T-helper 2 cell treated with Interferon-gamma antibody and Interleukin-4, amounts not matched to agents 5 μg/mL and 100 μg/mL, for 36 hours (primary cell): ENCODE measurements at regions not wholly inside any gene's neighbourhood (a gene's known extent, or its start where the extent isn't known, plus 50 kb on each side); places are given as distances from the start of the nearest gene placed in this dataset.

ENCODE experiments used
- DNase-seq: peaks from one replicate; pipeline ENCODE4 v3.0.0; 2021; ENCODE audit warnings: low spot score
- H3K27ac Mint-ChIP-seq: one replicate; pipeline ENCODE4 v1.8.0; 2021; ENCODE audit warnings: mild to moderate bottlenecking, mixed read lengths
- H3K27me3 Mint-ChIP-seq: one replicate; pipeline ENCODE4 v1.8.0; 2021; ENCODE audit warnings: low read depth, mixed read lengths
- H3K36me3 Mint-ChIP-seq: one replicate; pipeline ENCODE4 v1.8.0; 2021; ENCODE audit warnings: low read depth, mixed read lengths
- H3K4me1 Mint-ChIP-seq: one replicate; pipeline ENCODE4 v1.8.0; 2021; ENCODE audit warnings: low read depth, mixed read lengths
- H3K4me3 Mint-ChIP-seq: one replicate; pipeline ENCODE4 v1.8.0; 2022; ENCODE audit warnings: mild to moderate bottlenecking, moderate library complexity, mixed read lengths
- H3K9me3 Mint-ChIP-seq: one replicate; pipeline ENCODE4 v1.8.0; 2021; ENCODE audit warnings: mixed read lengths

GRCh38 chr13:34001389-34001788, 183.4 kb downstream of the RFC3 start:
- no peaks in the 10 kb centered on the region for H3K4me1 Mint-ChIP-seq
- no peaks in the 10 kb centered on the region for H3K27me3 Mint-ChIP-seq
- H3K36me3 Mint-ChIP-seq = no peaks in the 10 kb centered on the region
- H3K27ac Mint-ChIP-seq = no peak overlapping the region
- no peaks in the 10 kb centered on the region for H3K9me3 Mint-ChIP-seq
- no peak overlapping the region for H3K4me3 Mint-ChIP-seq
- no peak for DNase-seq

DNA sequence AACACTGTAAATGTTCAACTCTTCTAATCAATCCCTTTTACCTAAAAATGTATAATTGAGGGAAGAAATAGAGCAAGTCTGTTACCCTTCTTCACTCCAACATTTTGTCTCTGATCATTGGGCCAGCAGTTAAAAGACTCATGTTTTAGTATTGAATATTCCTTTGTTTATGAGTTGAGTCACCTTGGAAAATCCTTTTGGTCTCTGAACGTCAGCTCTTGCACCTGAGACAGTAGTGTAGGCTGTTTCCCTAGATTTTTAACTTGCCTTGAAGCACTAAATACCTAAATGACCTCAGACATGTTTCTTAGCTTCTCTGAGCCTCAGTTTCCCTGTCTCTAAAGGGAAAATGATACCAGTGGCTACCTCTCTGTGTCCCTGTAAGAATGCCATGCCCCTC, 184.2 kb downstream of the RFC3 start:
- H3K4me3 Mint-ChIP-seq = no peak overlapping the region
- H3K27me3 Mint-ChIP-seq = no peaks in the 10 kb centered on the region
- no peaks in the 10 kb centered on the region for H3K4me1 Mint-ChIP-seq
- no peaks in the 10 kb centered on the region for H3K36me3 Mint-ChIP-seq
- no peak for DNase-seq
- H3K9me3 Mint-ChIP-seq = no peaks in the 10 kb centered on the region
- no peak overlapping the region for H3K27ac Mint-ChIP-seq

GRCh38 chr13:34002924-34003323, 185.0 kb downstream of the RFC3 start:
- H3K4me3 Mint-ChIP-seq = no peak overlapping the region
- no peak for DNase-seq
- no peaks in the 10 kb centered on the region for H3K9me3 Mint-ChIP-seq
- no peak overlapping the region for H3K27ac Mint-ChIP-seq
- H3K27me3 Mint-ChIP-seq = no peaks in the 10 kb centered on the region
- H3K4me1 Mint-ChIP-seq = no peaks in the 10 kb centered on the region
- H3K36me3 Mint-ChIP-seq = no peaks in the 10 kb centered on the region

DNA sequence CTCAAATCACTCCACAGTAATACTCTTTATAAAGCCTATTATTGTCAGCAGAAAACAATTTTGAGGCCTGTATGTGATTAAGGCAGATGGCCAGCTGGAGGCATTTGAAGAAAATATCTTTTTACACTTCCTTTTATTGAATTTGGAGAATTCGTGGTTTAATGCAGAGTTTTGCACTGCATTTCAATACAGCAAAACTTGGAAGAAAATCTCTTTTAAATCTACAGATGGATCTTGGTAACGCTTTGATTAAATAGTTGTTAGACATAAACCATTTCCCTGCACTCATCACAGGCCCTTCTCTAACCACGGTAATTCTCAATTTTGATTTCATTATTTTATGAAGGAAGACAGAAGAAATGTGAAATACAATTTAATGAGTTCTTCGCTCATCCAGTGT, 185.7 kb downstream of the RFC3 start:
- no peak overlapping the region for H3K4me3 Mint-ChIP-seq
- H3K9me3 Mint-ChIP-seq = no peaks in the 10 kb centered on the region
- no peaks in the 10 kb centered on the region for H3K36me3 Mint-ChIP-seq
- H3K27ac Mint-ChIP-seq = no peak overlapping the region
- no peaks in the 10 kb centered on the region for H3K4me1 Mint-ChIP-seq
- no peak for DNase-seq
- no peaks in the 10 kb centered on the region for H3K27me3 Mint-ChIP-seq

- DNase-seq = no peak
- H3K4me1 Mint-ChIP-seq = no peaks in the 10 kb centered on the region
- H3K4me3 Mint-ChIP-seq = no peak overlapping the region
- H3K9me3 Mint-ChIP-seq = no peaks in the 10 kb centered on the region
- no peaks in the 10 kb centered on the region for H3K36me3 Mint-ChIP-seq
- no peaks in the 10 kb centered on the region for H3K27me3 Mint-ChIP-seq
- H3K27ac Mint-ChIP-seq = no peak overlapping the region
Observed at GRCh38 chr13:34004676-34005075, 186.7 kb downstream of the RFC3 start.

- no peaks in the 10 kb centered on the region for H3K36me3 Mint-ChIP-seq
- no peak overlapping the region for H3K4me3 Mint-ChIP-seq
- DNase-seq = no peak
- H3K4me1 Mint-ChIP-seq = no peaks in the 10 kb centered on the region
- no peak overlapping the region for H3K27ac Mint-ChIP-seq
- H3K27me3 Mint-ChIP-seq = no peaks in the 10 kb centered on the region
- H3K9me3 Mint-ChIP-seq = no peaks in the 10 kb centered on the region
Observed at GRCh38 chr13:34006011-34006410, 188.1 kb downstream of the RFC3 start.

GRCh38 chr13:34011552-34012085, 193.7 kb downstream of the RFC3 start:
- H3K27ac Mint-ChIP-seq = no peak overlapping the region
- H3K4me1 Mint-ChIP-seq = no peaks in the 10 kb centered on the region
- no peak for DNase-seq
- H3K27me3 Mint-ChIP-seq = no peaks in the 10 kb centered on the region
- H3K4me3 Mint-ChIP-seq = no peak overlapping the region
- H3K36me3 Mint-ChIP-seq = no peaks in the 10 kb centered on the region
- H3K9me3 Mint-ChIP-seq = no peaks in the 10 kb centered on the region

DNA sequence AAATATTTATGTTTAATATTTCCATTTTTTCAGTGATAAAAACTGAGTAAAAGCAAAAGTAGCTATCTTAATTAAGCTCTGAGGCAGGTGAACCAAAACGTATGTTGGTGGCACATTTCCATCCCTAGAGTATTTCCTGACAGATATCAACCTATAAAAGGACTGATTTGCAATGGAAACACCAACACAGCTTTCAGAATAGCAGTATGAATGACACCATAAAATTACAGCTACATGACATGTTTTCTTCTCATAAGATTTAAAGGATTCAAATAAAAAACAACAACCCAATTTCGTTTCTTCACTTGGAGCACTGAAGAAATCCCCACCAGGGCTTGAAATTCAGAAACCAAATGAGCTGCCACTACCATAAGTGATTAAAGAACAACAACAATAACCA, 194.4 kb downstream of the RFC3 start:
- H3K9me3 Mint-ChIP-seq = no peaks in the 10 kb centered on the region
- H3K4me1 Mint-ChIP-seq = no peaks in the 10 kb centered on the region
- H3K4me3 Mint-ChIP-seq = no peak overlapping the region
- no peaks in the 10 kb centered on the region for H3K27me3 Mint-ChIP-seq
- no peaks in the 10 kb centered on the region for H3K36me3 Mint-ChIP-seq
- no peak for DNase-seq
- no peak overlapping the region for H3K27ac Mint-ChIP-seq

GRCh38 chr13:34013061-34013460, 195.1 kb downstream of the RFC3 start:
- no peak overlapping the region for H3K27ac Mint-ChIP-seq
- DNase-seq = no peak
- no peaks in the 10 kb centered on the region for H3K36me3 Mint-ChIP-seq
- no peaks in the 10 kb centered on the region for H3K4me1 Mint-ChIP-seq
- no peak overlapping the region for H3K4me3 Mint-ChIP-seq
- H3K27me3 Mint-ChIP-seq = no peaks in the 10 kb centered on the region
- no peaks in the 10 kb centered on the region for H3K9me3 Mint-ChIP-seq

DNA sequence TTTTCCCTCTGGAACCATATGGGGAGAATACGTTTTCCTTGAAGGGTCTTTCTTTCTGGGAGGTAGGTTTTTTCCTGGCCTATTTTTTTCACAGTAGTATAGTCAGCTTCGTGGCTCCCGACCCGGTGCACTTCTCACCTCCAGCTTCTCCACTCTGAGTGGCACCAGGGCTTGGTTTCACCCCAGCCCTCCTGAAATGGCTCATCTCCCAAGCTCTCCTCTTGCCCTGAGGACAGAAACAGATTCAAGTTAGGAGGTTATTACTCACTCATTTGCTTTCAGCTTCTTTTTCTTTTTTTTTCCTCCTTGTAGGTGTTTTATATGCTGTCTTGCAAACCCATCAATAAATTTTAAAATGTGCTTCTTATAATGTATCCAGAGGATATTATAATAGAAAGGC, 199.3 kb downstream of the RFC3 start:
- Mint-ChIP-seq H3K27me3 (no peaks in the 10 kb centered on the region), H3K4me1 (no peaks in the 10 kb centered on the region), H3K27ac (no peak overlapping the region), H3K36me3 (no peaks in the 10 kb centered on the region), H3K9me3 (peaks cover 9% of the 10 kb centered on the region), H3K4me3 (no peak overlapping the region)
- DNase-seq = no peak

DNA sequence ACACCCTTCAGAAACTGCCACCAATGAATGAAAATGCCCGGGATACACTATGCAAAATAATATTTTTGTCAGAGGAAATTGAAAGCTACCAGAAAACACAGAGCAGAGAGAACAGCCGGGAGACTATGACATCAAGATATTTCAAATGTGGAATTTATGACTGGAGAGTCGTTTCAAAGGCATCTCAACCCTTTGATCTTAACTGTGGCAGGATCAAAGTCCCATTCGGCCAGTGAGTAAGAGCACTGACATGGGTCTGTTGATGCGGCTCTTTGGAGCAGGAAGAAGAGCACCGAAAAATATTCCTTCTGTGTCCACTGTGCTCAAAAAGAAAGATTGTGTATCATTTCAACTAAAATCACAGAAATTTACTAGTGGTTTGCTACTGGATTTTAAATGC, 201.9 kb downstream of the RFC3 start:
- DNase-seq = no peak
- Mint-ChIP-seq H3K27ac (no peak overlapping the region), H3K4me1 (no peaks in the 10 kb centered on the region), H3K27me3 (no peaks in the 10 kb centered on the region), H3K4me3 (no peak overlapping the region), H3K9me3 (peaks cover 13% of the 10 kb centered on the region), H3K36me3 (no peaks in the 10 kb centered on the region)

DNA sequence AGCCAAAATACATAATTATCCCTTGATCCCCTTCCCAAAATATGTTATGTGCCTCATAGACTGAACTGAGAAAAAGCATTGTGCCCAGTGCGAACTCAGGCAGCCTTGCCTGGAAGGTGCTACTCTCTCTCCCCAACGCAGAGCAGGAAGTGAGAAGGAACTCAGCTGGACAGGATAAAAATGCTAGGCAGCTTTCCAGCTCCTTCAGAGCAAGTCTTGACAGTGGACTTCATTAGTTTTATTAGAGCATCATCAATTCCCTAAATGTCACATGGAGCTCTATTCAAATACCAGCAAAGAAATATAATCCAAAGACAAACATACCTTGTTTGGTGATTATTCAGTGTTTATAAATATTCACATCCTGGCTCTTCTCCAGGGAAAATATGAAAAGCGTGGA, 202.4 kb downstream of the RFC3 start:
- DNase-seq = no peak
- H3K4me3 Mint-ChIP-seq = no peak overlapping the region
- H3K27ac Mint-ChIP-seq = no peak overlapping the region
- no peaks in the 10 kb centered on the region for H3K36me3 Mint-ChIP-seq
- no peaks in the 10 kb centered on the region for H3K4me1 Mint-ChIP-seq
- H3K27me3 Mint-ChIP-seq = no peaks in the 10 kb centered on the region
- peaks cover 13% of the 10 kb centered on the region for H3K9me3 Mint-ChIP-seq

DNA sequence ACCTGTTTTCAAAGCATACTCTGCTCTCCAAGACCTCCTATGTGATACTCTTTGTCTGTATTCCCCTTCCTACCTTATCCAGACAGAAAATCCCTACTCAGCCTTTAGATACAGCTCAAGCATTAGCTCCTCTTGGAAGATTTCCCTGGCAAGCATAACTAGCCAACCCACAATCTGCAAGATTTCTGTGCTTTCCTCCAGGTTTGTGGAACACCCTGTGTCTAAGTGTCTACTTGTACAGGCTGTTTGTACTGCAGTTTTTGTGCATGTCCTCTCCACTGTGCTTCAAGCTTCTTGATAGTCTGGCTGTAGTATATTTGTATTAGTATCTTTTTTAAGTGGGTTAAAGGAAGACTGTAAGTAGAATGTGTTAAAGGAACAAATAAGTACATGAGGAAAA, 203.7 kb downstream of the RFC3 start:
- Mint-ChIP-seq H3K36me3 (no peaks in the 10 kb centered on the region), H3K9me3 (peaks cover 17% of the 10 kb centered on the region), H3K4me1 (no peaks in the 10 kb centered on the region), H3K27ac (no peak overlapping the region), H3K4me3 (no peak overlapping the region), H3K27me3 (no peaks in the 10 kb centered on the region)
- no peak for DNase-seq

DNA sequence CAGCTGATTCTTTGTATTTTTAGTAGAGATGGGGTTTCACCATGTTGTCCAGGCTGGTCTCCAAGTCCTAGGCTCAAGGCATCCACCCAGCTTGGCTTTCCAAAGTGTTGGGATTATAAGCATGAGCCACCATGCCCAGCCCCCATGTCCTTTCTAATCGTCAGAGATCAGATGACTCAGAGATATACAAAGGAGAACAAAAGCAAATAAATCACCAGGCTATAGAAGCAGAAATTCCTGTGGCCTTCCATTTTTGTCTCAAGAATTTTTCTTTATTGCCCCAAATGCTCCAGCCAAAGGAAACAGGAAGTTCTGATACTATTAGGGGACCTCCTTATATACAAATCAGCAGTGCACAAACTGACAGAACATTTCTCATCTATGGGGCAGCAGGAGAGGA, 207.8 kb downstream of the RFC3 start:
- H3K9me3 Mint-ChIP-seq = peaks cover 23% of the 10 kb centered on the region
- H3K4me1 Mint-ChIP-seq = no peaks in the 10 kb centered on the region
- no peaks in the 10 kb centered on the region for H3K27me3 Mint-ChIP-seq
- H3K36me3 Mint-ChIP-seq = no peaks in the 10 kb centered on the region
- no peak for DNase-seq
- H3K27ac Mint-ChIP-seq = no peak overlapping the region
- no peak overlapping the region for H3K4me3 Mint-ChIP-seq

GRCh38 chr13:34026308-34026707, 208.4 kb downstream of the RFC3 start:
- Mint-ChIP-seq H3K9me3 (peaks cover 23% of the 10 kb centered on the region), H3K27me3 (no peaks in the 10 kb centered on the region), H3K4me3 (no peak overlapping the region), H3K36me3 (no peaks in the 10 kb centered on the region), H3K27ac (no peak overlapping the region), H3K4me1 (no peaks in the 10 kb centered on the region)
- no peak for DNase-seq
